Esophagus squamous epithelium (tissue), 5 donors: ENCODE measurements at regions not wholly inside any gene's neighbourhood (a gene's known extent, or its start where the extent isn't known, plus 50 kb on each side); places are given as distances from the start of the nearest gene placed in this dataset.
A peak's percentile ranks its signal among the peaks of the same experiment; 100 is the strongest.
"Not testable (repeated sequence)": the region's sequence is repeated elsewhere in the genome, so short reads cannot be mapped to it uniquely, and the experiment has no call there.

Experiments used
- DNase-seq: peaks from one replicate; lab custom pipeline; 2025; lab: John Stamatoyannopoulos, UW
- H3K27ac ChIP-seq, 4 donors: fragments of 200-600 bp; sonication (generic); one replicate each; pipeline ENCODE4 v1.5.1; 2016 to 2019; ENCODE audit warnings: mild to moderate bottlenecking in 1 of 4
- H3K27me3 ChIP-seq, 4 donors: fragments of 200-600 bp; sonication (generic); 1 replicate in 3 of 4; 2 replicates in 1 of 4; pipeline versions ENCODE4 v1.5.1 to v1.6.0; 2017 to 2021; ENCODE audit warnings: antibody characterized with exemption in 1 of 4
- H3K36me3 ChIP-seq, 3 donors: fragments of 200-600 bp; sonication (generic); one replicate each; pipeline ENCODE4 v1.5.1; 2016 to 2019
- H3K4me1 ChIP-seq, 3 donors: fragments of 200-600 bp; sonication (generic); one replicate each; pipeline ENCODE4 v1.5.1; 2017 to 2019
- H3K4me3 ChIP-seq, 4 donors: fragments of 200-600 bp; sonication (generic); 1 replicate in 3 of 4; 2 replicates in 1 of 4; pipeline ENCODE4 v1.5.1; 2016 to 2019; ENCODE audit warnings: mild to moderate bottlenecking in 2 of 4, moderate library complexity in 1 of 4
- H3K9me3 ChIP-seq, 3 donors: fragments of 200-600 bp; sonication (generic); one replicate each; pipeline ENCODE4 v1.5.1; 2016 to 2019
- POLR2A ChIP-seq, 4 donors: fragments of 450-650 bp; IDR thresholded peaks; one replicate each; pipeline ENCODE4 v1.6.1; 2017; ENCODE audit warnings: antibody characterized with exemption in 4 of 4, mild to moderate bottlenecking in 4 of 4, moderate library complexity in 3 of 4
- WGBS, 2 donors: methylation state at CpG; one replicate each; pipeline ENCODE4 v1.1.5; 2018; 5-methylcytosine and 5-hydroxymethylcytosine counted together
- intact Hi-C: fragments of 100-400 bp; cut with DNase I; formaldehyde crosslinking; loops from one replicate; pipeline ENCODE4 v1.15.0; 2022
- TF ChIP-seq, protein P1 (sequence below), 6 experiments: fragments of 450-650 bp in 4 of 6; fragments of 200-600 bp in 2 of 6; sonication (generic) in 2 of 6; IDR thresholded peaks; one replicate each; pipeline ENCODE4 v1.5.1; 2016 to 2019; ENCODE audit warnings: antibody characterized with exemption in 6 of 6, mild to moderate bottlenecking in 4 of 6, moderate library complexity in 4 of 6
- donor health status: DM: yes; HTN: yes; CAD: no.

DNA sequence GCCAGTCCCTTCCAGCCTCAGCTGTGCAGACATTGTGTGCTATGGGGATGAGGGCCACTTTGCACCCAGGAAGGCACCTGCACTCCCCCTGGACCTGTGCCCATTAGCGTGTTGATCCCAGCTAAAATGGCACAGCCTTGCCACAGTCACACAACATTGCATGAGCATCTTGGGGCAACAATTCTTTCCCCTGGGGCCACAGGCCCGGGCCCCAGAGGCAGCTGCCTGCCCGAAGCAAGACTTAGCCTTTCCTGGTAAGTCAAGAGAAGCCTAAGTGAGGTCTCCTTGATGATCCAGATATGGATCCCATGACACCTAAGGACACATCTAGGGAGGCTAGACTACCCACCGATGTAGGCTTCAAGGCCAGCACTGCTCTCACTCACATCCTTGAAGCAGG is 202.1 kb downstream of the BCL11A start:
- peak overlapping the region in 1 of 4 donors; percentile 89 for H3K27ac ChIP-seq
- WGBS, 2 donors = 79 to 100% methylated on average over 1 to 2 of the region's 4 CpGs
- DNase-seq = no peak
- no peaks in the 10 kb centered on the region for H3K27me3 ChIP-seq
- TF ChIP-seq, protein P1, sequence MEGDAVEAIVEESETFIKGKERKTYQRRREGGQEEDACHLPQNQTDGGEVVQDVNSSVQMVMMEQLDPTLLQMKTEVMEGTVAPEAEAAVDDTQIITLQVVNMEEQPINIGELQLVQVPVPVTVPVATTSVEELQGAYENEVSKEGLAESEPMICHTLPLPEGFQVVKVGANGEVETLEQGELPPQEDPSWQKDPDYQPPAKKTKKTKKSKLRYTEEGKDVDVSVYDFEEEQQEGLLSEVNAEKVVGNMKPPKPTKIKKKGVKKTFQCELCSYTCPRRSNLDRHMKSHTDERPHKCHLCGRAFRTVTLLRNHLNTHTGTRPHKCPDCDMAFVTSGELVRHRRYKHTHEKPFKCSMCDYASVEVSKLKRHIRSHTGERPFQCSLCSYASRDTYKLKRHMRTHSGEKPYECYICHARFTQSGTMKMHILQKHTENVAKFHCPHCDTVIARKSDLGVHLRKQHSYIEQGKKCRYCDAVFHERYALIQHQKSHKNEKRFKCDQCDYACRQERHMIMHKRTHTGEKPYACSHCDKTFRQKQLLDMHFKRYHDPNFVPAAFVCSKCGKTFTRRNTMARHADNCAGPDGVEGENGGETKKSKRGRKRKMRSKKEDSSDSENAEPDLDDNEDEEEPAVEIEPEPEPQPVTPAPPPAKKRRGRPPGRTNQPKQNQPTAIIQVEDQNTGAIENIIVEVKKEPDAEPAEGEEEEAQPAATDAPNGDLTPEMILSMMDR (IDR thresholded peaks at IDR 0.05) = no peak
- no peak for TF ChIP-seq POLR2A (IDR thresholded peaks at IDR 0.05)
- H3K9me3 ChIP-seq = no peaks in the 10 kb centered on the region
- peaks cover 2 to 51% (median 9%) of the 10 kb centered on the region in 3 donors for H3K4me1 ChIP-seq
- intact Hi-C loops = no loop called here
- no peaks in the 10 kb centered on the region for H3K36me3 ChIP-seq
- no peak overlapping the region for H3K4me3 ChIP-seq

DNA sequence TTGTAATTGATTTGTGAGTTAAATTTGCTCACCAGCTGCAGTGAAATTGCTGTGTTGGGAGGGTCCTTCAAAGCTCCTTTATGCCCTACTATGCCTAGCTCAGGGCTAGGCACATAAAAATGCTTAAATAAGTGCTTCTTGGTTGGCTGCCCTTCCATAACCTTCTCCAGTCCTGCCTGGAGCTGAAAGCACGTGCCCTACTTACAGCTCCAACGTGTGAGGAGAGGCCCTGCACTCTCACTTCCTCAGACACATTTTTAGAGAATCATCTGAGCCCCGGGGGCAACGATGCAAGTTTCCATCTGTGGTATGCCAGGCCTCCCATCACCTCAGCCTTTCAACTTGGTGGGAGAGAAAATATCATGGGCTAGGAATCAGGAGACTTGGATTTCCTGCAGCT is 202.7 kb downstream of the BCL11A start:
- WGBS, 2 donors = 44 to 71% methylated on average over 1 to 4 of the region's 4 CpGs
- H3K27me3 ChIP-seq = no peaks in the 10 kb centered on the region

GRCh38 chr2:60347781-60348180 is 205.7 kb downstream of the BCL11A start:
- Histone ChIP-seq H3K9me3 (no peaks in the 10 kb centered on the region), H3K27me3 (no peaks in the 10 kb centered on the region), H3K27ac (no peak overlapping the region), H3K36me3 (no peaks in the 10 kb centered on the region), H3K4me3 (no peak overlapping the region), H3K4me1 (peaks cover 0 to 16% (median 9%) of the 10 kb centered on the region in 3 donors)
- no peak for TF ChIP-seq POLR2A (IDR thresholded peaks at IDR 0.05)
- intact Hi-C loops = no loop called here
- WGBS, 2 donors = 84 to 91% methylated on average over 5 of the region's 5 CpGs
- no peak for DNase-seq

More for the DNA sequence above, 202.7 kb downstream of the BCL11A start:
- no peak overlapping the region for H3K4me3 ChIP-seq
- peaks cover 0 to 46% (median 9%) of the 10 kb centered on the region in 3 donors for H3K4me1 ChIP-seq
- intact Hi-C loops = no loop called here
- no peak for DNase-seq
- H3K36me3 ChIP-seq = no peaks in the 10 kb centered on the region
- H3K27ac ChIP-seq = no peak overlapping the region
- no peak for TF ChIP-seq POLR2A (IDR thresholded peaks at IDR 0.05)
- TF ChIP-seq, protein P1 (IDR thresholded peaks at IDR 0.05) = no peak
- no peaks in the 10 kb centered on the region for H3K9me3 ChIP-seq

- H3K9me3 ChIP-seq, H3K4me3 ChIP-seq, H3K36me3 ChIP-seq, H3K4me1 ChIP-seq, H3K27ac ChIP-seq, DNase-seq, H3K27me3 ChIP-seq, intact Hi-C loops: not testable (repeated sequence)
- 85 to 100% methylated on average over 1 to 3 of the region's 4 CpGs for WGBS, 2 donors
Observed at GRCh38 chr2:60342491-60342890, 211.0 kb downstream of the BCL11A start.

DNA sequence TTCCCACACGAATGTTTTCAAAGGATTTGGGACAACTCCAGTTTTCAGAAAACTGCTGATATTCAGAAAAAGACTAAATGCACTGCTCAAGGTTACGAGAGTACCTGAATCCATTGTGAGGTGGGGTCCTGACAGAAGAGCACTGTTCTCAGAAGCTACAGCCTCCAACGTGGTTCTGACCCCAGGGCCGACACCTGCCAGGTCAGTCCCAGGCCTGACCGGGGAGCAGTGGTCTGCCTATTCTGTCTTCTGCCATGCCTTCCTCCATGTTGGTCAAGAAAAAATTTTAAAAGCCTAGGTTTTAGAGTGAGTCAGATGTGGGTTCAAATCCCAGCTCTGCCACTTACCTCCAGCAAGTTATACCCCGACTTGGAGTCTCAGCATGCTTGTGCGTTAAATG is 212.3 kb downstream of the BCL11A start:
- Histone ChIP-seq H3K4me3 (no peak overlapping the region), H3K4me1 (peaks cover 0 to 8% (median 0%) of the 10 kb centered on the region in 3 donors), H3K36me3 (no peaks in the 10 kb centered on the region), H3K9me3 (no peaks in the 10 kb centered on the region), H3K27me3 (no peaks in the 10 kb centered on the region), H3K27ac (no peak overlapping the region)
- intact Hi-C loops = no loop called here
- DNase-seq = no peak
- TF ChIP-seq, protein P1 (IDR thresholded peaks at IDR 0.05) = no peak
- no peak for TF ChIP-seq POLR2A (IDR thresholded peaks at IDR 0.05)
- WGBS, 2 donors = 88 to 94% methylated on average over 5 to 7 of the region's 7 CpGs

- Histone ChIP-seq H3K4me3 (no peak overlapping the region), H3K36me3 (no peaks in the 10 kb centered on the region), H3K9me3 (no peaks in the 10 kb centered on the region), H3K4me1 (peaks cover 0 to 8% (median 0%) of the 10 kb centered on the region in 3 donors), H3K27ac (no peak overlapping the region), H3K27me3 (no peaks in the 10 kb centered on the region)
- intact Hi-C loops = no loop called here
- WGBS, 2 donors = 81 to 89% methylated on average over 2 of the region's 2 CpGs
- TF ChIP-seq, protein P1 (IDR thresholded peaks at IDR 0.05) = no peak
- TF ChIP-seq POLR2A (IDR thresholded peaks at IDR 0.05) = no peak
- no peak for DNase-seq
Observed at GRCh38 chr2:60339286-60339685, 214.2 kb downstream of the BCL11A start.
